NCI-H345 treated with DMSO at 0.1 percent for 48 hours (cell line): ENCODE measurements at regions not wholly inside any gene's neighbourhood (a gene's known extent, or its start where the extent isn't known, plus 50 kb on each side); places are given as distances from the start of the nearest gene placed in this dataset.
A peak's percentile ranks its signal among the peaks of the same experiment; 100 is the strongest.

Experiments
- DNase-seq: peaks from one replicate; lab custom pipeline; 2025; ENCODE audit not compliant: unreplicated experiment; lab: John Stamatoyannopoulos, UW

GRCh38 chr1:30819244-30819571, 61.6 kb upstream of the LAPTM5 start:
- no peak for DNase-seq

DNA sequence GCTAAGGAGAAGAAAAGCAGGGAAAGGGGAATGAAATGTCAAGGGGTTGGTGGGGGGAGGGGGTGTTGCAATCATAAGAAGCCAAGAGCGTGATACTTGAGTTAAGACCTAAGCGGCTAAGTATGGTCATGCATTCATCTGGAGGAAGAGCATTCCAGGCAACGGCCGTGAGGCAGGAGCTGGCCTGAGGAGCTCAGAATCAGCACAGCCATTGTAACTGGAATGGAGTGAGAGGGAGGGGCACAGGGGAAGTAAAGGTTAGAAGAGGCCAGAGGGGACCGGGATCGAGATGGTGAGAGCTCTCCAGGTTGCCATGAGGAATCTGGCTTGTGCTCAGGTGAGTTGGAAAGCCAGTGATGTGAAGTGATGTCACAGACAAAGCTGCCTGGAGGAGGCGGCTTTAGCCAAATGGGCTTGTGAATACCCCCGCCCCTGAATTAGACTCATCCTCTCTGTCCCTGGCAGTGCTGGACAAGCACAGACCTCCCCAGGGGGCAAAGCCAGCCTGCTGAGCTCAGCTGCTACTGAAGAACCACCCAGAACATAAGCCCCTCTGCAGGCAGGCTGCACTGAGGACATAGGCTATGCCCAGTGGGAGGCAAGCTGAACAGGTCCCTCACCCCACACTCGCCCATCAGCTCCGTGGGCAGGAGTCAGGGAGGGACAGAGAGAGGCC, 61.1 kb upstream of the LAPTM5 start:
- DNase-seq, result no peak

GRCh38 chr1:30817548-30817947, 60.0 kb upstream of the LAPTM5 start:
- DNase-seq, result no peak

GRCh38 chr1:30817077-30817438, 59.5 kb upstream of the LAPTM5 start:
- no peak for DNase-seq

DNA sequence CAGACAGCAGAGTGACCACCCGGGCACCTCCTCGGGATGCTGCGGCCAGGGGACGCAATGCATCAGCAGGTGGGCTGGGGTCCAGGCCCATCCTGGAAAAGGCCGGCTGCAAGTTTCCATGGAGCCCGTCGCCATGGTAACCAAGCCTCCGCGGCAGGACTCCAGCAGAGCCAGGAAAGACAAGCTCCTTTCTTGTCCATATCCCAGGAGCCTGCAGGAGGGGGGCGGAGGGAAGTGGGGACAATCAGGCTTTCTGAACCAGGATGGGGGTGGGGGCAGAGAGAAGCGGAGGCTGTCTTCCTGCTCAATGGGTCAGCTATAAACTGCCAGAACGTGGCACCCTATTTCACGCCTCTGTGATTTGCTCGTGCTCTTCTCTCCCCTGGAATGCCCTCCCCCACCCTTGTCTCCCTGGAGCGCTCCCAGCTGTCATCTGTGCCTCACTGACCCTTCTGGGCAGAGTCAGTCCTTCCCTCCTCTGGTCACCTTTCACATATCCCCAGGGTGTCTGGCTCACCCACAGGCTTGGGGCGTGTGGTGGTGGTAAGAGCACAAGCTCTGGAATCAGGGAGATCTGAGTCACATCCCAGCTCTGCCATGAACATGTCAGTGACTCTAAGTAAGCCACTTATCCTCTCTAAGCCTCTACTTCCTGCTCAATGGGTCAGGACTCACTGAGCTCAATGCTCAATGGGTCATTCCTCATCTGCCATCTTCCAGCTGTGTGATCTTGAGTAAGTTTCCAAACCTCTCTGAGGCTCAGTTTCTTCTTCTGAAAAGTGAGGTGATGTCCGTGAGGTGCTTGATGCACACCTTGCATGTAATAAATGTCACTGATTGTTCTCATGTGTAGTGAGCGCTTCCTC, 58.9 kb upstream of the LAPTM5 start:
- no peak for DNase-seq

GRCh38 chr1:30815556-30815955, 58.0 kb upstream of the LAPTM5 start:
- DNase-seq, result no peak

- no peak for DNase-seq
Observed at GRCh38 chr1:30814292-30814691, 56.7 kb upstream of the LAPTM5 start.

DNA sequence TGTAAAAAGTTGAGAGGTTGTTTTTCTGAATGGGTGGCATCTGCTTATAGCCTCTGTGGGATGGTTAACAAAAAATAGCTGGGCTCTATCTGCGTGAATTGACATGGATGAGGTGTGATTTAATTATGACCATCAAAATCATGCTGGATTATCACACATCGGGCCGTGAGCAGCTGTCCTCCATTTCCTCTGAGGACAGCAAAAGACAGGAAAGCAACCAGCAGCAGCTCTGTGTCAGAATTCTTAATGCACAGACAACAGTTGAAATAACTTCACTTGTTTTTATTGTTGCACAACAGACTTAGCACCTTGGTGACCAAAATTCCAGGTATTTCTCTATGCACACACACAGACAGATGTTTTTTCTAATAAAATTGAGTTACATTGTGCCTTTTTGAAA, 54.5 kb upstream of the LAPTM5 start:
- no peak for DNase-seq

GRCh38 chr1:30811187-30811586, 53.6 kb upstream of the LAPTM5 start:
- DNase-seq, result no peak

DNA sequence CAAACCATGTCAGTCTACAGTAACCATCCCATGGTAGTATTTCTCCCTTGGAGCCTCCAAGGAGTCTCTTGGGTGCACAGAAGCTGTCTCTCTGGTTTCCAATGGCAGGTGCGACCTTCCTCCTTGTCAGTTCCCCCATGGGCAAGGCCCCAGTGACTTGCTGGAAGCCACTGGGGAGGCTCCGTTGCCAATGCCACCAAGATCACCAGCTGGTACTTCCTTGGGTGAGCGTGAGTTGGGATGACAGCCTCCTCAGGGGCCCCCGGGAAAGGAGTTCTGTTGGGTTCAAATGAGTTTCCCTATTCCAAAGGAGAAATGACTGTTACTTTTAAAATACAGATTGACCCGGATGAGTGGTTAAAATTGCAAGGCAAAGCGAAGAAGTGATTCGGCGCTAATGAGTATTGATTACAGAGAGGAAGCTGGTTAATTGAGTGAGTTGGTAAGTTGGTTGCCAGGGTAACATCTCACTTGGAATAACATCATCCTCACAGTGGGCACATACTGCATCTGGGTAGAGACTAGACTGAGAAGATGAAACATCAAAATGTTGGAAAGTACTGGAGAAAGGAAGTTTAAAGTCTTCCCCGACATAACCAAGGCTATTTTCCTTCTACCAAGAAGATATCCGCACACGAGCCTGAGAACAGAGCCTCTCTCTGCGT, 53.0 kb upstream of the LAPTM5 start:
- DNase-seq, result no peak

GRCh38 chr1:30809514-30810263, 52.1 kb upstream of the LAPTM5 start:
- peak; percentile 23 for DNase-seq

DNA sequence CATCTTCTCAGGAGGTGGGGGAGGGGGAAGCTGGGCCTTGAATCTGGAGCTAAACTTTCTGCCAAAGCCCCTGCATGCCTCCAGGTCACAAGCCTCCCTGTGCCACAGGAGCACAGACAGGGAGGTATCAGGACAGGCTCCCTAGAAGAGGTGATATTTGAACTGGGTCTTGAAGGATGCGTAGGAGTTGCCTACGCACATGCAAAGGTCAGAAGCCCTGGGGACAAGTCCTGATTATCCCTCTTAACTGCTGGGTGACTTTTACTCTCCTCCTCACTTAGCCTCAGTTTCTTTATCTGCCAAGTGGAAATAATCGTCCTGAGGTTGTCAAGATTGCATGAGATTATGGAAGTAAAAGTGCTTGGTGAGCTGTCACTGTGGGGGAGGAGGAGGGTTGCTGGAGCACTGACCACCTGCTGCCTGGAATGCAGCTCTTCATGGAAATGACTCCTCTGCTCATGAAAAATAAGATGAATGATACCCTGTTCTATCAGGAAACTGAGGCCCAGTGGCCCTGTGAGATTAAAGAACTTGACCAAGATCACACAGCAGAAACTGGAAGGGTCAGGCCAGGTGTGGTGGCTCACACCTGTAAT, 50.6 kb upstream of the LAPTM5 start:
- DNase-seq, result peak; percentile 27

DNA sequence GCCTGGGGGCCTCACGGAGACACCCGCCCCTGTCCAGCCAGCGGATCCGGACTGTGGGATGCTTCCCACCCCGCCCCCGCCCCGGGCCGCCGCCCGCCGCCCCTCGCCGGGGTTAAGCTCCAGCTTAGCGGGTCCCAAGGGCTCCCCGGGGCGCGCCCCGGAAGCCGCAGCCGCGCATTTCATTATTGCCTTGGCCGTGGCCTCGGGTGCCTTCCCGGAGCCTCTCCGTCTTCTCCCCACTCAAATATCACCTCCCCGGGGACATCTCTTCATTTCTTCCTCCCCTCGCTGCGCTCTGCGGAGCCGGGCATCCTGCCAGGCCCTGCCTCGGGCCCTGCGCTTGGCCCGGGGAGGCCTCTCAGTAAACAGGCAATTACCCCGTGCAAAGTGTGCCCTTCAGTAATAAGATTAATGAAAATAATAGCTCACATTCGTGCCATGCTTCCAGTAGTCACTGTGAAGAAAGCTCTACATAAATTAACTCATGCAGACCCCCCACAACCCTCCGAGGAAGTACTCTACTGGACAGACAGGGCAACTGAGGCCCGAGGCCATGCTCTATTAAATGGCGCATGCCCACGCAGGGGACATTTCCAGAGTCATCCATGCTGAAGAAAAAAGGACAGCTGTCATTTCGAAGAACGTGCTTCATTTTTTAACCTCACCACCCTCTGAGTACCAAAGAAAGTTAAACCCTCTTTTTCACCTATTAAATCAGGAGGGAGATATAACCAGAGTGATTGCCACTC, 49.9 kb upstream of the LAPTM5 start:
- peak; percentile 73 for DNase-seq
